ENCODE measurements at regions not wholly inside any gene's neighbourhood (a gene's known extent, or its start where the extent isn't known, plus 50 kb on each side); places are given as distances from the start of the nearest gene placed in this dataset.

DNA sequence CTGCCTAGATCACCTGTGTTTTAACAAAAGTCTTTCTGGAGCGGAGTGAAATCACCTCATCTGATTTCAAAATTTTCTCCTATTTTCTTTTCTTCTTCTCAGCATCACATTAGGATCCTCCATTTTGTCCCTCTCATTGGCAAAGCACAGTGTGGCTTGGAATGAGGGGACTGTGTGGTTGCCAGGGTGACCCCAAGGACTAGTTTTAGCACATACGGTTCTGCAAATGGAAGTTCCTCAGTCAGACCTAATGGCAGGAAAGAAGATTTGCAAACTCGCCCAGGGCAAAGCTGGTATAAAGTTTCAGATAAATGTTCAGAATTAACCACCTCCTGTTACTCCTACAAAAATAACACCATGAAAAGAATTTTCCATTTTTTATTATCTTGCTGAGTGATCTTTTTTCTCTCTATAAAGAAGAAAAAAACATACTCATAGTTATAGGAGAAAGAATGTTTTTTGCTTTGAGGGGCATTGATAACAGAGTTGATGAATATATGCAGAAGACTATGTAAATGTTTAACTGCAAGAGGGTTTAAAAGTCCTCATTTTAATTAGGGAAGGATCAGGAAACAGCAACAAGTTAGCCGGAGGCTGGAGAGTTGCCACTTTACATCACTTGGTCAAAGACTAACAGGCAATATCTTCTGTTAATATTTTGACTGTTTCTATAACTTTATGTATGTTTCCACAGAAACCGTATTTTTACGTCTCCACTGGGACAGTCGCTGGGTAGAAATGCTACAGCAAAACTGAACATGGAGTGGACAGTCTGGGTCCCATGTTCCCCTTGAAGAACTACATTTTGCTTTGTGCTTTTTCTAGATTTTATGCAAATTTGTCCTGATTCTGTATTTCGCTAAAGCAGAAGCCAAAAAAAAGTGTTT, 257.8 kb downstream of the NR2F1-AS1 start:
- ATAC-seq (no peak), DNase-seq (ENCODE audit: low spot score) (no peak)

GRCh38 chr5:93320920-93321445, 260.0 kb downstream of the NR2F1-AS1 start:
- ATAC-seq (no peak), DNase-seq (ENCODE audit: low spot score) (no peak)

- DNase-seq (ENCODE audit: low spot score) (no peak), ATAC-seq (no peak)
Measured at GRCh38 chr5:93313672-93314071, 267.3 kb downstream of the NR2F1-AS1 start.

DNA sequence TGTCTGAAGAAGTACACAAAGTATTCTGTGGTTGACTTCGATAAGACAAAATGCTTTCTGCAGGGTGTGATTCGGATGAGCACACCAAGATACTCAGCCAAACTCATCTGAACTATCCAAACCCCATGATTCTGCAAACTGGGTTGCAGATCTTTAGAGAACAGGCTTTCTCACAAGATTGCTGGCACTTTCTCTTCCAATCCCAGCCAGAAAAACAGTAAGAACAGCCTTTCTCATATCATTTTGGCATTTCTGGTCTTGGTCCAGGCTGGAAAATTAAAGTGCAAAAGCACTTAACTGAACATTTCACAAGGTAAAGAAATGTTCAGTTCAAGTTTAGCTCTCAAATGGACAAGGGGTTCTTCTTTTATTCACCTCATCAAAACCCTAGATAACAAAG, 269.1 kb downstream of the NR2F1-AS1 start:
- ATAC-seq (no peak), DNase-seq (ENCODE audit: low spot score) (no peak)

DNA sequence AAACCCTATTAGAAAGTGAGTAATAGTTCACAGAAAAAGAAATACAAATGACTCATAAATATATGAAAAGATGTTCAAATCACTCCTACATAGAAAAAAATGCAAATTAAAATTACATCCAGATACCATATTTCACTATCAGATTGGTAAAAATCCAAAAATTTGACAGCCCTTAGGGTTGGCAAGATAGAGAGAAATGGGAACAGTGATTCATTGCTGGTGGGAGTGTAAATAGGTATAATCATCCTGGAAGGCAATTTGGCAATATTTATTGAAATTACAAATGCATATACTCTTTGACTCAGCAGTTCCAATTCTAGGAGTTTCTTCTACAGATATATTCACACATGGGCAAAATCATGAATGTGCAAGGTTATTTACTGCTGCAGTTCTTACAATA, 273.5 kb downstream of the NR2F1-AS1 start:
- DNase-seq (ENCODE audit: low spot score) (no peak), ATAC-seq (no peak)

- ATAC-seq (no peak), DNase-seq (ENCODE audit: low spot score) (no peak)
Measured at GRCh38 chr5:93305984-93306383, 275.0 kb downstream of the NR2F1-AS1 start.

GRCh38 chr5:93304456-93305250, 276.4 kb downstream of the NR2F1-AS1 start:
- ATAC-seq (no peak), DNase-seq (ENCODE audit: low spot score) (no peak)

GRCh38 chr5:93303291-93303691, 277.7 kb downstream of the NR2F1-AS1 start:
- ATAC-seq (no peak), DNase-seq (ENCODE audit: low spot score) (no peak)

DNA sequence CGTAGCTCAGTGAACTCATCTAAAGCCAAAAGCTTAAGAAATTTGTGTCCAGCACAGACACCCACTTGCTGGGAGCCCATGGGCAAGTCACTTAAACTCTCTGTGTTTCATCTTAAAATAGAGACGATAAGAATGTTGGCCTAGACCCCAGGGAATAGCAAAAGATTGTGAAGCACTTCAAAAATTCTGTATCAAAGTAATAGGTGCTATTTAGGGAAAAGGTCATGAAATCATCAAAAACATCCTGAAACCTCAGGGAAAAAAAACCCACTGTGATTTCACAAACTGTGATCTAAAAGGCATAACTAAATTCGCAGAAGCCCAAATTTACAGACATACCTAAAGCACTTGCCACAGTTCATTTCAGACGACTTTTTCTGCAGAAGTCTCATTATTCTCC, 278.3 kb downstream of the NR2F1-AS1 start:
- DNase-seq (ENCODE audit: low spot score) (no peak), ATAC-seq (no peak)

DNA sequence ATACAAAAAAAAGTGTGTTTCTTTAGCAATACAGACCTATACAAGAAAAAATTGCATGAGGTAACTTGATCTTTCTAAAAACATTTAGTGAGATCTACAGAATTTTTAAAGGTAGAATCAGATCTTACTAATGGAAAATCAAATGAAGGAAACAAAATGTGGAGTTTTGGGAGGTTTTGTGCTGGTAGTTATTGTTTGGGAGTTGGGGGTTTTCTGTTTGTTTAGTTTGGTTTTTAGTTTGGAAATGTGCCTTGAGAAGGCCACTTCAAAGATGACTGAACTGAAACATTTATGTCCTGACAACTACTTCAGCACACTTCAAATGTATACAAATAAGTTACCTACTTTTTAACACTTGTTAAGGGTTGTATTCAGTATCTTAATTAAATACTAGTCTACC, 280.1 kb downstream of the NR2F1-AS1 start:
- ATAC-seq (no peak), DNase-seq (ENCODE audit: low spot score) (no peak)

GRCh38 chr5:93300309-93300923, 280.6 kb downstream of the NR2F1-AS1 start:
- DNase-seq (ENCODE audit: low spot score) (no peak), ATAC-seq (no peak)

DNA sequence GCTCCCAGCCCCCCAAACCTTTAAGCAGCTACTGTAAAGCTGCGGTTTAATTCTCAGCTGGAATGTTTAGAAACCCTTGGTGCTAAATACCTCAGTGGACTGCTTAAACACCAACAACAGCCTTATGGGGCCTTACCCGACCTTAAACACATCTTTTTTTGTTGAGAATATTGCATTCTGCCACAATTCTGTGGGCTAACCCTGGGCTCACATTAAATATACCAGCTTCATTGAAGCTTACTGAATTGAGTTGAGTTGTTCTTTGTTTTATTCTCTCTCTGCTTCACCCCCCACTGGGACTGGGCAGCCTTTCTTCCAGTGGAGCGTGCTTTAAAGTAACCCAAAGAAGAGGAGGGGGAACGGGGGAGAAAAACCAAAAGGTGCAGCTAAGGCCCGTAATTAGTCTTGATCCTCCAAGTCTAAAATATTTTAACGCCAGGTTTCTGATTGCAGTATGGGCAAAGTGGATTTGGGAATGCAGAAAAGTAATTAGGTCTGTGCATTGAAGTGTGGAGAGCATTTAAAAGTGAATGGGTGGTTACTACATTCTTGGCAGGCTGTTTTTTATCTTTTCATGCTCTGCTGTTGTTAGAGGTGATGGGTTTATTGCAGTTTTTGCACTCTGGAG, 281.2 kb downstream of the NR2F1-AS1 start:
- ATAC-seq = no peak
- no peak for DNase-seq (ENCODE audit: low spot score)

- ATAC-seq = no peak
- DNase-seq (ENCODE audit: low spot score) = no peak
Measured at GRCh38 chr5:93297116-93297515, 283.9 kb downstream of the NR2F1-AS1 start.

DNA sequence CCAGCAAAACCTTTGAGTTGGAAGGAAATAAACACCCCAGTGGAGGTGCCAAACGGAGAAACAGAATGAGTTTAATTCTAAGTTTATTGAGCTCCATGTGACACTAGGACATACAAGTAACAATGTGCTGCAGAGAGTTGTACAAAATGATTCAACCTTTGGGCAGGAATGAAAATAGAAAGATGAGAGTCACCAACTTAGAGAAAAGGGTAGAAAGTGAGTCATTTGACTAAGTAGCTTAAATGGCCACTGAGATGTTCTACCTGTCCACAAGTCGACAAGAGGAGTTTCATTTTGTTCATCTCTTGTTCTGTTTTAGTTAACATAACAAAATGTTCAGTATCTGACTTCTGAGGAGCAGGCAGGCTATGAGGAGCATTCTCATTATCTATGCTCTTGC, 284.7 kb downstream of the NR2F1-AS1 start:
- DNase-seq (ENCODE audit: low spot score) (no peak), ATAC-seq (no peak)

GRCh38 chr5:93294996-93295395, 286.0 kb downstream of the NR2F1-AS1 start:
- DNase-seq (ENCODE audit: low spot score) = no peak
- no peak for ATAC-seq

DNA sequence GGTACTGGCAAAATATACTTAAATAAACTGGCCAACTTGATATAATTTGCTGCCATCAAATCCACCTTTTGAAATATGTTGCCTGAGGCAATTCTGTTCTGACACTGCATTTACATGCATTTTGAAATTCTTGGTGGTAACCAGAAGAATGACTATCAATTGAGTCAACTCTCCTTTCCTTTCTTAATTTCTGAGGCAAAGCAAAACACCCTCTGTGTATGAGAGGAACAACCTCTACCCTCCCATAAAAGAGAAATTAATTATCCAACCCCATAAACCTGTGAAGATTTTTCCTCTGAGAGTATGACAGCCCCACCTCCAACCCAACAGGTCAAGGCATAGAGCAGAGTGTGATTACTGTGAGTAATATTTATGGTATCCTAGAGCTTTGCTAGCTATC, 286.8 kb downstream of the NR2F1-AS1 start:
- DNase-seq (ENCODE audit: low spot score) (no peak), ATAC-seq (no peak)

DNA sequence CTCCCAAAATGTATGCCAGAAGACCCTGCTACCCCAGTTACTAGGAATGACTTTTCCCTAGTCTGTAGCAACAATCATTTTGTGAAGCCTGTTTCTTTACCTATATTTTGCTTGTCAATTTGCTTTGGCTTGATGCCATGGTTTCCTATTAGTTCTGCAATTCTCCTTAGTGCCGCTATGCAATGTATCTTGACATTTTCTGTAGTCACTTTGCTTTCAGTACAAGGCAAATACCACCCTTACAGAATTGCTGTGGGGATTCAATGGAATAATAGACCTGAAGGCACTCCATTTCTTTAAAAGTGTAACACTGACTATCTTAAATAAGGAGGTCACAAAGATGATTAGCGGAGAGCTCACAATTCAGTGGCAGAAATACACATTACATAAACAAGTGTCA, 291.1 kb downstream of the NR2F1-AS1 start:
- DNase-seq (ENCODE audit: low spot score) (no peak), ATAC-seq (no peak)

GRCh38 chr5:93285461-93285860, 295.6 kb downstream of the NR2F1-AS1 start:
- ATAC-seq = no peak
- DNase-seq (ENCODE audit: low spot score) = no peak

GRCh38 chr5:93281980-93282772, 298.8 kb downstream of the NR2F1-AS1 start:
- DNase-seq (ENCODE audit: low spot score) (no peak), ATAC-seq (no peak)

DNA sequence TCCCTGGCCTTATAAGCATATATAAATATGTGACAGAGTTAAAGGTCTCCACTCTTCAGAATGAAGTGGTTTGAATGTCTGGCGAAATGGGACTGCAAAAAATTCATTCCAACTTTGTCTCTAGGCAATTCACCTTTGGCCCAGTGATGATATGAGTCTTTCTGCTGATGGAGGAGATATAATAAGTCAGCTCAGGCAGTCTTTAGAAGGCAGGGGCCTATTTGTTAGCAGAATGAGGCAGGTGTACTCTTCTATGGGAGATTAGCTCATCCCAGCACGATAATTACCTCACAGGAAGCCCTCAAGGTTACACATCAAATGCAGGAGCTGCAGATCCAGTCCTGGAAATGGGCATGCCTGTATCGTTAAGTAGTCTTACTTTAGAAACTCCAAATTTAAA, 300.5 kb downstream of the NR2F1-AS1 start:
- DNase-seq (ENCODE audit: low spot score) (no peak), ATAC-seq (no peak)
